LNCaP clone FGC (cell line): ENCODE measurements at regions not wholly inside any gene's neighbourhood (a gene's known extent, or its start where the extent isn't known, plus 50 kb on each side); places are given as distances from the start of the nearest gene placed in this dataset.
"Not testable (repeated sequence)": the region's sequence is repeated elsewhere in the genome, so short reads cannot be mapped to it uniquely, and the experiment has no call there.

Source experiments
- DNase-seq: peaks from one replicate; pipeline ENCODE4 v3.0.0-alpha.2; 2011; ENCODE audit warnings: low read depth
- H3K4me3 ChIP-seq: 2 replicates; pipeline ENCODE4 v1.5.1; 2011; ENCODE audit warnings: mild to moderate bottlenecking, low read depth, low read length, control low read depth

DNA sequence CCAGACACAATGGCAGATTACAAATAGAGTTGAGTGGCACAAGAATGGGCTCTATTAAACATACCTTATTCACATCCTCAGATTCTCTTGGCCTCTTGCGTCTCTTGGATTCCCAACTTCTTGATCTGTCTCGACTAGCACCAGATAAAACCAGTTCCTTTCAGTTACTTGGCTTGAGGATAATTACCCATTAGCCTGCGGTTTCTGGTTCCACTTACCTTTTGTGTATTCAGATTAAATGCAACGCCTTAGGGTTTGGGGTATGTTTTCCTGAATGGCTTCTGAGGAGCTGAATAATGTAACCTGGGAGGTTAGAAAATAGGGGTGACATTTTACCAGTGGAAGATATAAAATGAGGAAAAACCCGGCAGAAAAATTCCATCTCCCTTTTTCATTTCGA is 154.4 kb upstream of the TSPY2 start:
- not testable (repeated sequence) for H3K4me3 ChIP-seq, DNase-seq

DNA sequence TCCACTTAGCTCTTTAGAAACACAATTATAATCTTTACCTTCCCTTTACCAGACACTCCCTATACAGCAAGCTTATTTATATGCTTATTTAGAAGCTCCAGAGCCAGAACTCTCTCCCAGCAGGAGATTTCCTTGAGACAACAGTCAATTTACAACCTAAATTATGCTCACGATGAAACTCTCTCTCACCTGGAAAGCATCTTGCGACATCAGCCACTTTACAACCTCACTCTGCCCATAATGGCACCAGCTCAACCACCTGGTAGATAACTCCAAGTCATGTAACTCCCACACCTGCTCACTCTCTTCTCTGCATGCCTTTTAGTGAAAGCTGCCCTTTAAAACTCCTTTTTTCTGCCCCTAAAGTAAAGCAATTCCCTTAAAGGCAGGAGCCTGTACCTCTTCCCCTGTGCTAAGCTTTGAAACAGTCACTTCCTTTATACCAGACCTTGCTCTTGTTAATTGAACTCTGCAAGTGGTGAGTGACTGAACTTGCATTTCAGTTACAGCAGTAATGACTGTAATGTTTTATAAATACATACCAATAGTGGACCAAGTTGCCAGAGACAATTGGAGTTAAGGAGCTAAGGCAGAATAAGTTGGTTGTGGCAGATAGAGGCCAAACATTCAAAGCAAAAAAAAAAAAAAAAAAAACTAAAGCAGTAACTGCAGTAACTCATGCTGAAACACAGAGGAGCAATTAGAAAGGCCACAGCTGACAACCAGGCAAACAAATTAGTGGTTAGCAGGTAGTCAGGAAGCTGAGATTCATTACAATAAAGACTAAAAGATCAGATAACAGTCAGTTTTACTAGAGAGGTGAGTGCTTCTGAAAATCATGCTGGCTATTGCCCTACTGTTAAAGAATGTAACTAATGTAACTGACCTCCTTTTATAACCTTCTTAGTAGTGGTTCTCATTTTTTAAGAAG is 115.1 kb upstream of the TSPY2 start:
- DNase-seq = peak; percentile 25
- not testable (repeated sequence) for H3K4me3 ChIP-seq

DNA sequence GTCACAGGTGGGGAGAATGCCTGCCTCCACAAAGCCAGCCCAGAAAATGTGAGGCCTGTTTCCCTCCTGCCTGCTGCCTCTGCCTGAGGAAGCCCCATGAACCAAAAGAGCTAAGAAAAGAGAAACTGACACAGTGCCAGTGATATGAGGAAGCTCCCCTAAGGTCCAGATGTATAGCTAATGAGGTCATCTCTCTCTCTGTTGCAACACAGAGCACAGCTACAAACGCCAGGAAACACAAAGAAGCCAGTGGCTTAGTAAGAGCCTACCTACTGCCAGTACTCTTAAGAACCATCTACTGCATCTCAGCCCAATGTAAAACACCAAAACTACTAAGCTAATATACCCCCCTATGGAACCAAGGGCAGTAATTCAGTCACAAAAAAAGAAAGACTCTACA is 109.9 kb upstream of the TSPY2 start:
- DNase-seq, H3K4me3 ChIP-seq: not testable (repeated sequence)
